MCF 10A (cell line): ENCODE measurements at regions not wholly inside any gene's neighbourhood (a gene's known extent, or its start where the extent isn't known, plus 50 kb on each side); places are given as distances from the start of the nearest gene placed in this dataset.

ENCODE experiments used
- BruUV-seq: library from RNA; stranded (reverse); fragments of 400-500 nt; replicated peaks from 2 replicates; lab custom pipeline; 2021; lab: Mats Ljungman, UMichigan
- CTCF ChIA-PET: fragments of 300-600 bp; sonication (Branson Sonifier 250); formaldehyde crosslinking; extraction: SDS; loops from one replicate; lab custom pipeline; 2021; ENCODE audit warnings: antibody characterized with exemption, inconsistent platforms; lab: Yijun Ruan, JAX
- POLR2A ChIA-PET: fragments of 300-600, 350-650 bp; sonication (Branson Sonifier 250); formaldehyde crosslinking; extraction: SDS; loops from one replicate; lab custom pipeline; 2020; ENCODE audit warnings: antibody characterized with exemption, inconsistent platforms; lab: Yijun Ruan, JAX
- DNase-seq: peaks from one replicate; pipeline ENCODE4 v3.0.0-alpha.2; 2018; ENCODE audit not compliant: unreplicated experiment
- H3K27ac Mint-ChIP-seq: one replicate; pipeline ENCODE4 v1.8.0; 2022; ENCODE audit warnings: mild to moderate bottlenecking, low read depth, mixed read lengths; ENCODE audit not compliant: unreplicated experiment
- H3K27me3 Mint-ChIP-seq: one replicate; pipeline ENCODE4 v1.8.0; 2022; ENCODE audit warnings: mixed read lengths; ENCODE audit not compliant: insufficient read depth, unreplicated experiment
- H3K36me3 Mint-ChIP-seq: one replicate; pipeline ENCODE4 v1.8.0; 2022; ENCODE audit warnings: mild to moderate bottlenecking, moderate library complexity, mixed read lengths; ENCODE audit not compliant: insufficient read depth, unreplicated experiment
- H3K4me1 Mint-ChIP-seq: one replicate; pipeline ENCODE4 v1.8.0; 2022; ENCODE audit warnings: mixed read lengths; ENCODE audit not compliant: insufficient read depth, unreplicated experiment
- H3K4me3 Mint-ChIP-seq: one replicate; pipeline ENCODE4 v1.8.0; 2022; ENCODE audit warnings: mild to moderate bottlenecking, moderate library complexity, mixed read lengths; ENCODE audit not compliant: unreplicated experiment
- H3K9me3 Mint-ChIP-seq: one replicate; pipeline ENCODE4 v1.8.0; 2022; ENCODE audit warnings: mixed read lengths; ENCODE audit not compliant: unreplicated experiment
- CTCF ChIP-seq: fragments of 200-600 bp; IDR thresholded peaks from one replicate; pipeline ENCODE4 v1.8.0; 2022; ENCODE audit warnings: antibody characterized with exemption, mild to moderate bottlenecking; ENCODE audit not compliant: unreplicated experiment
- intact Hi-C: fragments of 100-400 bp; cut with micrococcal nuclease; formaldehyde crosslinking; loops from 2 replicates; pipeline ENCODE4 v1.14.1; 2022

- no peak for TF ChIP-seq CTCF
- Mint-ChIP-seq H3K4me3 (no peak overlapping the region), H3K4me1 (no peaks in the 10 kb centered on the region), H3K9me3 (no peaks in the 10 kb centered on the region), H3K27ac (no peak overlapping the region), H3K36me3 (no peaks in the 10 kb centered on the region), H3K27me3 (no peaks in the 10 kb centered on the region)
- DNase-seq = no peak
- CTCF ChIA-PET = no interaction called here
- POLR2A ChIA-PET = interaction anchor here (0.6 kb wide), 1 partner anchor 772 kb away, joined by 3 read pairs; no protein-coding TSS in a partner anchor
- no TSS peak for BruUV-seq
- intact Hi-C loops = no loop called here
Measured at GRCh38 chr6:103167345-103168071, 1692.2 kb downstream of the HACE1 start.

GRCh38 chr6:103154779-103155572 is 1704.7 kb downstream of the HACE1 start:
- Mint-ChIP-seq H3K9me3 (no peaks in the 10 kb centered on the region), H3K27me3 (no peaks in the 10 kb centered on the region), H3K27ac (no peak overlapping the region), H3K4me1 (peaks cover 14% of the 10 kb centered on the region), H3K36me3 (no peaks in the 10 kb centered on the region), H3K4me3 (no peak overlapping the region)
- intact Hi-C loops = no loop called here
- no TSS peak for BruUV-seq
- DNase-seq = no peak
- POLR2A ChIA-PET = no interaction called here
- TF ChIP-seq CTCF = no peak
- CTCF ChIA-PET = no interaction called here

DNA sequence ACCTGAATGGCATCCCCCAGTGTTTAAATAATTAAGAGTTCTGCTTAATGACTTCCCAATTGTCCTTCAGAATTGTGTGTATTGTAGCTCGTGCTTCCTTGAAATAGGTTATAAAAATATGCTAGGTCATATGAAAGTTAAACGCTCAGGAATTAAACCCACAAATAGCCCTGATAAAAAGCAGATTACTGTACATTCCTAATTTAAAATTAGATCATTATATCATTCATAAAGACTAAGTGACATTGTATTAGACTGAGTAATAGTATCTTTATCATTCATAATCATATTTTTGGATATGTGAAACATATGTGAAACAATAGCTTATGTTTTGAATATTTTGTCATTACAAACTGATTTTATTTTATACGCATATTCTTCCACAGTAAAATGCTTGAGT is 1706.7 kb downstream of the HACE1 start:
- H3K9me3 Mint-ChIP-seq = no peaks in the 10 kb centered on the region
- intact Hi-C loops = no loop called here
- ChIA-PET POLR2A (no interaction called here), CTCF (interaction anchor here (0.6 kb wide), 3 partner anchors 79 to 1373 kb away, joined by 3 read pairs; no protein-coding TSS in a partner anchor)
- H3K27ac Mint-ChIP-seq = no peak overlapping the region
- H3K36me3 Mint-ChIP-seq = no peaks in the 10 kb centered on the region
- BruUV-seq = no TSS peak
- H3K4me3 Mint-ChIP-seq = no peak overlapping the region
- DNase-seq = no peak
- peaks cover 14% of the 10 kb centered on the region for H3K4me1 Mint-ChIP-seq
- TF ChIP-seq CTCF = no peak
- H3K27me3 Mint-ChIP-seq = no peaks in the 10 kb centered on the region

DNA sequence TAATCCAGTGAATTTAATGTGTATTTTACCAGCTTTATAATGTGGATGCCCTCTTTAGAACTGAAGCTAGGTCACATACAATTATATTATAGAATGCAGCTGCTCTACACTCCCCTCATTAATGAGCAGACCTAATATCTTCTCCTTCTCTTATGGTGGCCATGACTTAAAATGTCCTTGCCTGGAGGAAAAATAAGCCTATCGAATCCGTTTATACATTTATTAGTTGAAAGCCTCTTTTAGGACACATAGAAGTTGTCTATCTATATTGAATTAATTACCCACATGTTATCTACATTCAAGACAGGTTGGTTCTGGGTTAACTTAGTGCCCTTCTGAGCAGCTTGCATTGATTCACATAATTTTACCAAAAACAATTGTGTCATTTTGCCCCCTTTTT is 1716.8 kb downstream of the HACE1 start:
- Mint-ChIP-seq H3K36me3 (no peaks in the 10 kb centered on the region), H3K27me3 (no peaks in the 10 kb centered on the region), H3K4me1 (peaks cover 5% of the 10 kb centered on the region), H3K4me3 (no peak overlapping the region), H3K9me3 (no peaks in the 10 kb centered on the region), H3K27ac (no peak overlapping the region)
- CTCF ChIA-PET = no interaction called here
- no peak for DNase-seq
- POLR2A ChIA-PET = interaction anchor here (1.1 kb wide), 1 partner anchor 133 kb away, joined by 3 read pairs; no protein-coding TSS in a partner anchor
- TF ChIP-seq CTCF = no peak
- no TSS peak for BruUV-seq
- intact Hi-C loops = no loop called here
